SH-SY5Y (cell line): ENCODE measurements at regions not wholly inside any gene's neighbourhood (a gene's known extent, or its start where the extent isn't known, plus 50 kb on each side); places are given as distances from the start of the nearest gene placed in this dataset.

Experiments
- GATA2 ChIP-seq: IDR thresholded peaks from 2 replicates; pipeline ENCODE4 v1.6.1; 2011; ENCODE audit warnings: mild to moderate bottlenecking, low read depth, low read length
- GATA3 ChIP-seq: IDR thresholded peaks from 2 replicates; pipeline ENCODE4 v1.6.1; 2011; ENCODE audit warnings: low read depth, mild to moderate bottlenecking, low read length, moderate library complexity

DNA sequence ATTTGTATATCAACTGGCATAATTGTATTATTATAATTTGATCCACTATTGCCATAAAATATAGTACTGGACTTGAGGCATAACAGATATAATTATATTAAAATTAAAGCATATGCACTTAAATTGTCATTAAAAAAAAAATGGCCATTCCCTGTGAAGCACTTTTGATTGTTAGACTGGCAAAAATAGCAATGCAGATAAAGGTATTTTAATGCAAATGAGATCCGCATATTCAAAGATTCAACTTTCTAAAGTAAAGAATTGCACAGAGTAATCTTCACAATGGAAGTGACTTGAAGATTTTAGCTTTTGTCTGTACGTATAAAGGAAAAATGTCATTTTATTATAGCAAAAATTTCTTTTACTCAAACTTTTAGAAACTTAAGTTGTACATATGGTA lies 871.8 kb upstream of the PABPC4L start:
- no peak for TF ChIP-seq GATA2
- TF ChIP-seq GATA3 = no peak
